Inflammatory macrophage (primary cell): ENCODE measurements at regions not wholly inside any gene's neighbourhood (a gene's known extent, or its start where the extent isn't known, plus 50 kb on each side); places are given as distances from the start of the nearest gene placed in this dataset.
"Not testable (repeated sequence)": the region's sequence is repeated elsewhere in the genome, so short reads cannot be mapped to it uniquely, and the experiment has no call there.

Experiments
- DNase-seq, 2 donors: peaks; one replicate each; pipeline ENCODE4 v3.0.0-alpha.2; 2020 to 2022

GRCh38 chr11:13136272-13136596 is 127.1 kb downstream of the RASSF10 start:
- no peak for DNase-seq

GRCh38 chr11:13137844-13138301 is 128.8 kb downstream of the RASSF10 start:
- no peak for DNase-seq

GRCh38 chr11:13139085-13139484 is 130.0 kb downstream of the RASSF10 start:
- not testable (repeated sequence) for DNase-seq

- DNase-seq = no peak
These were observed 131.1 kb downstream of the RASSF10 start for GRCh38 chr11:13140028-13140870.

- no peak for DNase-seq
These were observed 131.9 kb downstream of the RASSF10 start for GRCh38 chr11:13140873-13141655.

GRCh38 chr11:13141731-13142709 is 132.9 kb downstream of the RASSF10 start:
- no peak for DNase-seq

GRCh38 chr11:13143486-13144297 is 133.9 kb upstream of the BMAL1 start:
- DNase-seq = no peak

- no peak for DNase-seq
These were observed 132.1 kb upstream of the BMAL1 start for GRCh38 chr11:13145461-13145860.

GRCh38 chr11:13149991-13150390 is 127.6 kb upstream of the BMAL1 start:
- no peak for DNase-seq

- DNase-seq = no peak
These were observed 127.1 kb upstream of the BMAL1 start for GRCh38 chr11:13150487-13150886.

GRCh38 chr11:13152264-13152663 is 125.3 kb upstream of the BMAL1 start:
- no peak for DNase-seq

- DNase-seq = no peak
These were observed 124.7 kb upstream of the BMAL1 start for GRCh38 chr11:13152736-13153541.

GRCh38 chr11:13154374-13154773 is 123.2 kb upstream of the BMAL1 start:
- DNase-seq = not testable (repeated sequence)

GRCh38 chr11:13160346-13160745 is 117.2 kb upstream of the BMAL1 start:
- DNase-seq = no peak

- DNase-seq = no peak
These were observed 116.8 kb upstream of the BMAL1 start for GRCh38 chr11:13160806-13161205.

- no peak for DNase-seq
These were observed 114.4 kb upstream of the BMAL1 start for GRCh38 chr11:13163158-13163557.

GRCh38 chr11:13166036-13166435 is 111.6 kb upstream of the BMAL1 start:
- DNase-seq = no peak

- no peak for DNase-seq
These were observed 109.3 kb upstream of the BMAL1 start for GRCh38 chr11:13168271-13168670.

- DNase-seq = no peak
These were observed 107.9 kb upstream of the BMAL1 start for GRCh38 chr11:13169709-13170108.

- DNase-seq = no peak
These were observed 103.5 kb upstream of the BMAL1 start for GRCh38 chr11:13174090-13174489.
